ENCODE measurements at regions not wholly inside any gene's neighbourhood (a gene's known extent, or its start where the extent isn't known, plus 50 kb on each side); places are given as distances from the start of the nearest gene placed in this dataset.

DNA sequence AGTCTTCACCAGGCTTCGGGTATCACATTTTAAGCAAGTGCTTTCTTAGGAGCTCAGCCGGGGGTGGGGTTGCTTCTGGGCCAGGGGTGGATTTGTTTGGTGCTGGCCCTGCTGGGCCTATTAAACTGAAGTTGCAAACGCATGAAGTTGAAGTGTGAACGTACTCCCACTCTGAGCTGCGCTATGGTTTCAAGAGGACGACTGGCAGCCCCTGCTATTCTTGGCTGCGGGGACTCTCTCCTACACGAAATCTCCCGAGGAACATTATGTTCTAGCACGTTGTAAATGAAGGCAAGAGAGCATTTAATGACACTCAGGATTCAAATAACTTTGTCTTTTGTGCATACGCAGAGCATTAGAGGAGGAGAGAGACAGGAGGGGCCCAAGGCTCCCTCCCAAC lies 401.3 kb upstream of the BOD1L1 start:
- TF ChIP-seq, protein P1, sequence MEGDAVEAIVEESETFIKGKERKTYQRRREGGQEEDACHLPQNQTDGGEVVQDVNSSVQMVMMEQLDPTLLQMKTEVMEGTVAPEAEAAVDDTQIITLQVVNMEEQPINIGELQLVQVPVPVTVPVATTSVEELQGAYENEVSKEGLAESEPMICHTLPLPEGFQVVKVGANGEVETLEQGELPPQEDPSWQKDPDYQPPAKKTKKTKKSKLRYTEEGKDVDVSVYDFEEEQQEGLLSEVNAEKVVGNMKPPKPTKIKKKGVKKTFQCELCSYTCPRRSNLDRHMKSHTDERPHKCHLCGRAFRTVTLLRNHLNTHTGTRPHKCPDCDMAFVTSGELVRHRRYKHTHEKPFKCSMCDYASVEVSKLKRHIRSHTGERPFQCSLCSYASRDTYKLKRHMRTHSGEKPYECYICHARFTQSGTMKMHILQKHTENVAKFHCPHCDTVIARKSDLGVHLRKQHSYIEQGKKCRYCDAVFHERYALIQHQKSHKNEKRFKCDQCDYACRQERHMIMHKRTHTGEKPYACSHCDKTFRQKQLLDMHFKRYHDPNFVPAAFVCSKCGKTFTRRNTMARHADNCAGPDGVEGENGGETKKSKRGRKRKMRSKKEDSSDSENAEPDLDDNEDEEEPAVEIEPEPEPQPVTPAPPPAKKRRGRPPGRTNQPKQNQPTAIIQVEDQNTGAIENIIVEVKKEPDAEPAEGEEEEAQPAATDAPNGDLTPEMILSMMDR (conservative IDR thresholded peaks at IDR 0.05; ENCODE audit: low read depth in 2 of 2) = no peak
- TF ChIP-seq ZNF331 (CRISPR knock-in tag; IDR thresholded peaks at IDR 0.05; ENCODE audit: low read depth) (no peak), EZH2 (IDR thresholded peaks at IDR 0.05; ENCODE audit: low read depth, unreplicated experiment) (no peak), NANOG (IDR thresholded peaks at IDR 0.05; ENCODE audit: borderline replicate concordance) (no peak)

Data from GM23338 (cell line).